Immature natural killer cell (primary cell): ENCODE measurements at regions not wholly inside any gene's neighbourhood (a gene's known extent, or its start where the extent isn't known, plus 50 kb on each side); places are given as distances from the start of the nearest gene placed in this dataset.

Experiments used
- DNase-seq, 3 donors: peaks; one replicate each; pipeline ENCODE4 v3.0.0; 2022; ENCODE audit warnings: mixed read lengths in 1 of 3
- H3K27ac Mint-ChIP-seq, 6 donors: one replicate each; pipeline ENCODE4 v1.8.0; 2020; ENCODE audit warnings: mixed read lengths in 6 of 6, mild to moderate bottlenecking in 5 of 6, inconsistent platforms in 4 of 6, moderate library complexity in 3 of 6
- H3K27me3 Mint-ChIP-seq, 3 donors: one replicate each; pipeline ENCODE4 v1.8.0; 2020 to 2021; ENCODE audit warnings: low read depth in 3 of 3, mild to moderate bottlenecking in 3 of 3, mixed read lengths in 3 of 3, moderate library complexity in 3 of 3, inconsistent platforms in 1 of 3
- H3K36me3 Mint-ChIP-seq, 3 donors: one replicate each; pipeline ENCODE4 v1.8.0; 2020; ENCODE audit warnings: mixed read lengths in 3 of 3, inconsistent platforms in 2 of 3, mild to moderate bottlenecking in 2 of 3
- H3K4me1 Mint-ChIP-seq, 2 donors: one replicate each; pipeline ENCODE4 v1.8.0; 2020; ENCODE audit warnings: inconsistent platforms in 2 of 2, mild to moderate bottlenecking in 2 of 2, mixed read lengths in 2 of 2, moderate library complexity in 1 of 2
- H3K4me3 Mint-ChIP-seq, 5 donors: one replicate each; pipeline ENCODE4 v1.8.0; 2020; ENCODE audit warnings: mild to moderate bottlenecking in 5 of 5, mixed read lengths in 5 of 5, inconsistent platforms in 3 of 5, moderate library complexity in 3 of 5
- H3K9me3 Mint-ChIP-seq, 6 donors: one replicate each; pipeline ENCODE4 v1.8.0; 2020; ENCODE audit warnings: mild to moderate bottlenecking in 6 of 6, mixed read lengths in 6 of 6, inconsistent platforms in 4 of 6, moderate library complexity in 3 of 6

- no peak overlapping the region for H3K27ac Mint-ChIP-seq
- no peak overlapping the region for H3K4me3 Mint-ChIP-seq
- H3K27me3 Mint-ChIP-seq: peaks cover 0 to 3% (median 1%) of the 10 kb centered on the region in 3 donors
- H3K4me1 Mint-ChIP-seq: no peaks in the 10 kb centered on the region
- H3K36me3 Mint-ChIP-seq: no peaks in the 10 kb centered on the region
- DNase-seq: no peak
- no peaks in the 10 kb centered on the region for H3K9me3 Mint-ChIP-seq
Measured at GRCh38 chr1:22228505-22228911, 85.6 kb upstream of the WNT4 start.

GRCh38 chr1:22229379-22229778, 86.5 kb upstream of the WNT4 start:
- Mint-ChIP-seq H3K36me3 (no peaks in the 10 kb centered on the region), H3K4me3 (no peak overlapping the region), H3K27ac (no peak overlapping the region), H3K9me3 (no peaks in the 10 kb centered on the region), H3K4me1 (no peaks in the 10 kb centered on the region), H3K27me3 (peaks cover 1 to 3% (median 2%) of the 10 kb centered on the region in 3 donors)
- DNase-seq: no peak

GRCh38 chr1:22231068-22231593, 88.2 kb upstream of the WNT4 start:
- no peaks in the 10 kb centered on the region for H3K9me3 Mint-ChIP-seq
- no peak for DNase-seq
- peaks cover 1 to 5% (median 5%) of the 10 kb centered on the region in 3 donors for H3K27me3 Mint-ChIP-seq
- no peak overlapping the region for H3K27ac Mint-ChIP-seq
- no peaks in the 10 kb centered on the region for H3K36me3 Mint-ChIP-seq
- no peak overlapping the region for H3K4me3 Mint-ChIP-seq
- H3K4me1 Mint-ChIP-seq: no peaks in the 10 kb centered on the region

GRCh38 chr1:22231995-22232690, 89.2 kb upstream of the WNT4 start:
- H3K27me3 Mint-ChIP-seq: peaks cover 0 to 5% (median 2%) of the 10 kb centered on the region in 3 donors
- DNase-seq: no peak
- no peaks in the 10 kb centered on the region for H3K36me3 Mint-ChIP-seq
- H3K4me1 Mint-ChIP-seq: no peaks in the 10 kb centered on the region
- H3K27ac Mint-ChIP-seq: no peak overlapping the region
- H3K9me3 Mint-ChIP-seq: no peaks in the 10 kb centered on the region
- H3K4me3 Mint-ChIP-seq: no peak overlapping the region

GRCh38 chr1:22233222-22233621, 90.3 kb upstream of the WNT4 start:
- no peak for DNase-seq
- no peak overlapping the region for H3K27ac Mint-ChIP-seq
- no peaks in the 10 kb centered on the region for H3K9me3 Mint-ChIP-seq
- no peaks in the 10 kb centered on the region for H3K4me1 Mint-ChIP-seq
- H3K4me3 Mint-ChIP-seq: no peak overlapping the region
- no peaks in the 10 kb centered on the region for H3K36me3 Mint-ChIP-seq
- H3K27me3 Mint-ChIP-seq: peaks cover 0 to 5% (median 2%) of the 10 kb centered on the region in 3 donors

GRCh38 chr1:22234476-22235030, 91.7 kb upstream of the WNT4 start:
- Mint-ChIP-seq H3K4me1 (no peaks in the 10 kb centered on the region), H3K9me3 (no peaks in the 10 kb centered on the region), H3K36me3 (no peaks in the 10 kb centered on the region), H3K27me3 (peaks cover 0 to 5% (median 2%) of the 10 kb centered on the region in 3 donors), H3K4me3 (no peak overlapping the region), H3K27ac (no peak overlapping the region)
- no peak for DNase-seq

GRCh38 chr1:22236166-22236565, 93.3 kb upstream of the WNT4 start:
- Mint-ChIP-seq H3K27ac (no peak overlapping the region), H3K36me3 (no peaks in the 10 kb centered on the region), H3K9me3 (no peaks in the 10 kb centered on the region), H3K4me3 (no peak overlapping the region), H3K4me1 (no peaks in the 10 kb centered on the region), H3K27me3 (peaks cover 0 to 5% (median 2%) of the 10 kb centered on the region in 3 donors)
- no peak for DNase-seq

GRCh38 chr1:22236900-22237299, 94.0 kb upstream of the WNT4 start:
- no peak for DNase-seq
- Mint-ChIP-seq H3K9me3 (no peaks in the 10 kb centered on the region), H3K4me1 (no peaks in the 10 kb centered on the region), H3K4me3 (no peak overlapping the region), H3K36me3 (no peaks in the 10 kb centered on the region), H3K27me3 (peaks cover under 1 to 5% (median 2%) of the 10 kb centered on the region in 3 donors), H3K27ac (no peak overlapping the region)

- no peaks in the 10 kb centered on the region for H3K4me1 Mint-ChIP-seq
- no peak for DNase-seq
- H3K36me3 Mint-ChIP-seq: no peaks in the 10 kb centered on the region
- peaks cover 2 to 5% (median 3%) of the 10 kb centered on the region in 3 donors for H3K27me3 Mint-ChIP-seq
- no peak overlapping the region for H3K27ac Mint-ChIP-seq
- H3K4me3 Mint-ChIP-seq: no peak overlapping the region
- H3K9me3 Mint-ChIP-seq: no peaks in the 10 kb centered on the region
Measured at GRCh38 chr1:22237433-22238093, 94.7 kb upstream of the WNT4 start.

GRCh38 chr1:22238356-22239224, 95.7 kb upstream of the WNT4 start:
- no peaks in the 10 kb centered on the region for H3K9me3 Mint-ChIP-seq
- no peaks in the 10 kb centered on the region for H3K4me1 Mint-ChIP-seq
- no peak for DNase-seq
- no peaks in the 10 kb centered on the region for H3K36me3 Mint-ChIP-seq
- peak overlapping the region in 1 of 6 donors; percentile 28 for H3K27ac Mint-ChIP-seq
- no peak overlapping the region for H3K4me3 Mint-ChIP-seq
- H3K27me3 Mint-ChIP-seq: peaks cover 2 to 5% (median 3%) of the 10 kb centered on the region in 3 donors

GRCh38 chr1:22239378-22239777, 96.5 kb upstream of the WNT4 start:
- H3K4me1 Mint-ChIP-seq: no peaks in the 10 kb centered on the region
- H3K4me3 Mint-ChIP-seq: no peak overlapping the region
- H3K27ac Mint-ChIP-seq: no peak overlapping the region
- no peak for DNase-seq
- H3K9me3 Mint-ChIP-seq: no peaks in the 10 kb centered on the region
- no peaks in the 10 kb centered on the region for H3K36me3 Mint-ChIP-seq
- H3K27me3 Mint-ChIP-seq: peaks cover 2 to 3% (median 3%) of the 10 kb centered on the region in 3 donors

GRCh38 chr1:22241250-22241649, 98.4 kb upstream of the WNT4 start:
- H3K27ac Mint-ChIP-seq: no peak overlapping the region
- H3K4me3 Mint-ChIP-seq: no peak overlapping the region
- H3K4me1 Mint-ChIP-seq: no peaks in the 10 kb centered on the region
- DNase-seq: no peak
- H3K36me3 Mint-ChIP-seq: no peaks in the 10 kb centered on the region
- H3K27me3 Mint-ChIP-seq: peaks cover 0 to 6% (median 0%) of the 10 kb centered on the region in 3 donors
- no peaks in the 10 kb centered on the region for H3K9me3 Mint-ChIP-seq

GRCh38 chr1:22241811-22242210, 98.9 kb upstream of the WNT4 start:
- Mint-ChIP-seq H3K36me3 (no peaks in the 10 kb centered on the region), H3K4me3 (no peak overlapping the region), H3K4me1 (no peaks in the 10 kb centered on the region), H3K27me3 (peaks cover 0 to 7% (median 0%) of the 10 kb centered on the region in 3 donors), H3K27ac (no peak overlapping the region), H3K9me3 (no peaks in the 10 kb centered on the region)
- DNase-seq: no peak
